Glutamatergic neuron (in vitro differentiated cells): ENCODE measurements at regions not wholly inside any gene's neighbourhood (a gene's known extent, or its start where the extent isn't known, plus 50 kb on each side); places are given as distances from the start of the nearest gene placed in this dataset.

Experiments
- DNase-seq: peaks from one replicate; pipeline ENCODE4 v3.0.0; 2022
- H3K27ac Mint-ChIP-seq: one replicate; pipeline ENCODE4 v1.8.0; 2020; ENCODE audit warnings: mild to moderate bottlenecking, mixed read lengths, inconsistent platforms; ENCODE audit not compliant: unreplicated experiment
- H3K27me3 Mint-ChIP-seq: one replicate; pipeline ENCODE4 v1.8.0; 2020; ENCODE audit warnings: mild to moderate bottlenecking, moderate library complexity, mixed read lengths, inconsistent platforms; ENCODE audit not compliant: unreplicated experiment
- H3K36me3 Mint-ChIP-seq: one replicate; pipeline ENCODE4 v1.8.0; 2020; ENCODE audit warnings: mild to moderate bottlenecking, mixed read lengths, inconsistent platforms; ENCODE audit not compliant: unreplicated experiment
- H3K4me1 Mint-ChIP-seq: one replicate; pipeline ENCODE4 v1.8.0; 2020; ENCODE audit warnings: mild to moderate bottlenecking, low read depth, mixed read lengths, inconsistent platforms; ENCODE audit not compliant: unreplicated experiment
- H3K4me3 Mint-ChIP-seq: one replicate; pipeline ENCODE4 v1.8.0; 2020; ENCODE audit warnings: mild to moderate bottlenecking, mixed read lengths, inconsistent platforms; ENCODE audit not compliant: unreplicated experiment
- H3K9me3 Mint-ChIP-seq: one replicate; pipeline ENCODE4 v1.8.0; 2020; ENCODE audit warnings: mild to moderate bottlenecking, moderate library complexity, mixed read lengths, inconsistent platforms; ENCODE audit not compliant: unreplicated experiment
- TF ChIP-seq, protein P1 (sequence below): fragments of 200-600 bp; sonication (generic); IDR thresholded peaks from one replicate; pipeline ENCODE4 v1.5.0; 2021; ENCODE audit not compliant: partially characterized antibody, unreplicated experiment

GRCh38 chr14:89013098-89013504 is 188.7 kb downstream of the TTC8 start:
- no peak for DNase-seq
- H3K27ac Mint-ChIP-seq: no peak overlapping the region
- H3K4me1 Mint-ChIP-seq: peaks cover 12% of the 10 kb centered on the region
- peaks cover 5% of the 10 kb centered on the region for H3K27me3 Mint-ChIP-seq
- H3K36me3 Mint-ChIP-seq: no peaks in the 10 kb centered on the region
- TF ChIP-seq, protein P1, sequence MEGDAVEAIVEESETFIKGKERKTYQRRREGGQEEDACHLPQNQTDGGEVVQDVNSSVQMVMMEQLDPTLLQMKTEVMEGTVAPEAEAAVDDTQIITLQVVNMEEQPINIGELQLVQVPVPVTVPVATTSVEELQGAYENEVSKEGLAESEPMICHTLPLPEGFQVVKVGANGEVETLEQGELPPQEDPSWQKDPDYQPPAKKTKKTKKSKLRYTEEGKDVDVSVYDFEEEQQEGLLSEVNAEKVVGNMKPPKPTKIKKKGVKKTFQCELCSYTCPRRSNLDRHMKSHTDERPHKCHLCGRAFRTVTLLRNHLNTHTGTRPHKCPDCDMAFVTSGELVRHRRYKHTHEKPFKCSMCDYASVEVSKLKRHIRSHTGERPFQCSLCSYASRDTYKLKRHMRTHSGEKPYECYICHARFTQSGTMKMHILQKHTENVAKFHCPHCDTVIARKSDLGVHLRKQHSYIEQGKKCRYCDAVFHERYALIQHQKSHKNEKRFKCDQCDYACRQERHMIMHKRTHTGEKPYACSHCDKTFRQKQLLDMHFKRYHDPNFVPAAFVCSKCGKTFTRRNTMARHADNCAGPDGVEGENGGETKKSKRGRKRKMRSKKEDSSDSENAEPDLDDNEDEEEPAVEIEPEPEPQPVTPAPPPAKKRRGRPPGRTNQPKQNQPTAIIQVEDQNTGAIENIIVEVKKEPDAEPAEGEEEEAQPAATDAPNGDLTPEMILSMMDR: no peak
- H3K4me3 Mint-ChIP-seq: no peak overlapping the region
- H3K9me3 Mint-ChIP-seq: peaks cover 2% of the 10 kb centered on the region

DNA sequence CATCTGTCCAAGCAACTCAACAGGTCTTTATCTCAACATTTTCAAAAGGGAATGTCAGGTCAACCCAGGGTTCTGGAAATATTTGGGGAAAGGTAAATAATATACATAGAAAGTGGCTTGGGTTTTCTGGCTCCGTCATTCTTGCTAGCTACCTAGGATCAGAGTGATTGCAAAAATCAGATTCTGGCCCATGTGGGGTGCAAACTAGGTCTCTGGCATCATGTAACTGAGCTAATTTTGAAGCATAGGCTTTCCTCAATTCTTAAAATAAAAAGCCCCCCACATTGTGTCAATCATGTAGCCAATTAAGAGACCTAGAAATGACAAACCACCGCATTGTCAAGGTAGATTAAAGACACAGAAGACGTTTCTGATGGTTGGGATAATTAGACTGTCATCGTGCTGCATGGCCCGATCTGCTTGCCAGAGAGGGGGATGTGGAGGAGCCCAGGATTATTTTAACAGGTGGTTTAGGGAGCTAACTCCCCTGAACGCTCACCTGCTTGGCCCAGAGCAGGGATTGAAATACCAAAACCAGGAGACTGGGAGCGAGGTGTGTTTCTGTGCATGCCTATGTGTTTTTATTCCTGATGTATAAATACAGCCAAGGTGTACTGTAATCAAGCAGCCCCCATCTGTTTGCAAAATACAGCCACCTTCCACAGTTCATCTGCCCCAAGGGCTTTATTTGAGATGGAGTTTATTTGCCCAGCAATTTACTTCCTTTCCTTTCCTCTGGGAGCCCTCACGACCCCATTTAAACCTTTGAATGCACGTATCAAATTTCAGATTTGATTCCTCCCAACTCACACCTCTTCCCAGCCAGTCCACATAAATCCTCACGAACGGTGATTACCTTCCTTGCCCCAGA is 189.5 kb downstream of the TTC8 start:
- Mint-ChIP-seq H3K4me1 (peaks cover 12% of the 10 kb centered on the region), H3K27ac (peak overlapping the region; percentile 13), H3K36me3 (no peaks in the 10 kb centered on the region), H3K9me3 (peaks cover 2% of the 10 kb centered on the region), H3K27me3 (peaks cover 5% of the 10 kb centered on the region), H3K4me3 (no peak overlapping the region)
- TF ChIP-seq, protein P1: no peak
- no peak for DNase-seq

GRCh38 chr14:89014569-89014850 is 190.1 kb downstream of the TTC8 start:
- H3K27ac Mint-ChIP-seq: peak overlapping the region; percentile 13

GRCh38 chr14:89015016-89015415 is 190.6 kb downstream of the TTC8 start:
- no peak for DNase-seq
- Mint-ChIP-seq H3K36me3 (no peaks in the 10 kb centered on the region), H3K27me3 (peaks cover 5% of the 10 kb centered on the region), H3K4me1 (peaks cover 12% of the 10 kb centered on the region), H3K9me3 (peaks cover 2% of the 10 kb centered on the region), H3K27ac (peak overlapping the region; percentile 35), H3K4me3 (peak overlapping the region; percentile 49)
- TF ChIP-seq, protein P1: no peak

More at GRCh38 chr14:89014569-89014850, 190.1 kb downstream of the TTC8 start:
- H3K36me3 Mint-ChIP-seq: no peaks in the 10 kb centered on the region
- H3K4me3 Mint-ChIP-seq: no peak overlapping the region
- H3K9me3 Mint-ChIP-seq: peaks cover 2% of the 10 kb centered on the region
- peaks cover 12% of the 10 kb centered on the region for H3K4me1 Mint-ChIP-seq
- DNase-seq: no peak
- TF ChIP-seq, protein P1: no peak
- H3K27me3 Mint-ChIP-seq: peaks cover 5% of the 10 kb centered on the region

DNA sequence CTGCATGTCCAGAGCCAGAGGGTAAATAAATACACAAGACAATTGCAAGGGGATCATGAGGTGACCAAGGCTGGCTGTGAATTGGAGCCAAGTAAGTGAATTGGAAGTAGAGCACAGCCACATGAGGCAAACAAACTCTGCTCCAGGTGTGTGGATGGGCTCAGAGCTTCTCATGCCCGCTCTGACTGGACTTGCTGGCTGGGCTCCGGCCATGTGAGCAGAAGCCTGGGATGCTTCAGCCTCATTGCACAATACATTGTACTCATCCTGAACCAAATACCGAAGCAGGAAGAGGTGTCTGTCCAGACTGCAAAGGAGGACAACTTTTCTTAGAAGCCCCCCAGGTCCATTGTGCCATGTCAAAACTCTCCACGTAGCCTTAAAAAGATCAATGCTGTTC is 193.0 kb downstream of the TTC8 start:
- H3K4me3 Mint-ChIP-seq: no peak overlapping the region
- DNase-seq: no peak
- TF ChIP-seq, protein P1: no peak
- no peaks in the 10 kb centered on the region for H3K36me3 Mint-ChIP-seq
- H3K4me1 Mint-ChIP-seq: peaks cover 18% of the 10 kb centered on the region
- no peak overlapping the region for H3K27ac Mint-ChIP-seq
- H3K9me3 Mint-ChIP-seq: peaks cover 2% of the 10 kb centered on the region
- H3K27me3 Mint-ChIP-seq: peaks cover 5% of the 10 kb centered on the region
